SK-N-SH (cell line): ENCODE measurements at regions not wholly inside any gene's neighbourhood (a gene's known extent, or its start where the extent isn't known, plus 50 kb on each side); places are given as distances from the start of the nearest gene placed in this dataset.
"Not testable (repeated sequence)": the region's sequence is repeated elsewhere in the genome, so short reads cannot be mapped to it uniquely, and the experiment has no call there.

Experiments
- CTCF ChIA-PET: fragments of 300-600, 350-600 bp; formaldehyde crosslinking; extraction: SDS; loops from one replicate; lab custom pipeline; 2021; lab: Yijun Ruan, JAX
- POLR2A ChIA-PET: fragments of 350-600 bp; sonication (Branson Sonifier 250); formaldehyde crosslinking; extraction: SDS; loops from one replicate; lab custom pipeline; 2020; ENCODE audit warnings: antibody characterized with exemption, inconsistent platforms; lab: Yijun Ruan, JAX
- DNase-seq: peaks from one replicate; pipeline ENCODE4 v3.0.0; 2012
- H2AFZ ChIP-seq: fragments of 200-600 bp; sonication (generic); 2 replicates; pipeline ENCODE4 v1.8.1; 2016; ENCODE audit warnings: antibody characterized with exemption, mild to moderate bottlenecking, low read depth
- H3F3A ChIP-seq: fragments of 200-600 bp; sonication (generic); replicated peaks from 2 replicates; pipeline ENCODE3; 2016; ENCODE audit warnings: antibody characterized with exemption, mild to moderate bottlenecking; ENCODE audit not compliant: insufficient read depth
- H3K27ac ChIP-seq, 2 experiments: fragments of 200-500 bp in 1 of 2; fragments of 200-600 bp in 1 of 2; sonication (Bioruptor generic) in 1 of 2; sonication (generic), shearing (Covaris generic) in 1 of 2; 2 replicates each; pipeline versions ENCODE4 v1.5.1 to v1.6.1; 2014 to 2016; ENCODE audit warnings: low read depth in 2 of 2, inconsistent platforms in 1 of 2, low read length in 1 of 2, mild to moderate bottlenecking in 1 of 2, mixed read lengths in 1 of 2
- H3K27me3 ChIP-seq: fragments of 200-600 bp; sonication (generic), shearing (Covaris generic); 2 replicates; pipeline ENCODE4 v1.6.1; 2016; ENCODE audit warnings: mixed run types; ENCODE audit not compliant: insufficient read depth
- H3K36me3 ChIP-seq, 2 experiments: fragments of 200-500 bp in 1 of 2; fragments of 200-600 bp in 1 of 2; sonication (Bioruptor generic) in 1 of 2; sonication (generic) in 1 of 2; replicated peaks in 1 of 2; 2 replicates each; pipeline versions ENCODE3 to v1.5.1; 2014 to 2016; ENCODE audit warnings: low read length in 1 of 2, mild to moderate bottlenecking in 1 of 2; ENCODE audit not compliant: insufficient read depth in 2 of 2, control insufficient read depth in 1 of 2
- H3K4me1 ChIP-seq, 2 experiments: fragments of 200-500 bp in 1 of 2; fragments of 200-600 bp in 1 of 2; sonication (Bioruptor generic) in 1 of 2; sonication (generic), shearing (Covaris generic) in 1 of 2; 2 replicates each; pipeline versions ENCODE4 v1.5.1 to v1.6.1; 2014 to 2016; ENCODE audit warnings: low read depth in 1 of 2, low read length in 1 of 2, mixed run types in 1 of 2; ENCODE audit not compliant: insufficient read depth in 2 of 2, control insufficient read depth in 1 of 2
- H3K4me2 ChIP-seq: fragments of 200-600 bp; sonication (generic), shearing (Covaris generic); 2 replicates; pipeline ENCODE4 v1.6.1; 2017; ENCODE audit warnings: mixed run types
- H3K4me3 ChIP-seq, 2 experiments: fragments of 200-500 bp in 1 of 2; fragments of 200-600 bp in 1 of 2; sonication (Bioruptor generic) in 1 of 2; sonication (generic), shearing (Covaris generic) in 1 of 2; 2 replicates each; pipeline versions ENCODE4 v1.5.1 to v1.8.1; 2014 to 2016; ENCODE audit warnings: low read depth in 2 of 2, inconsistent platforms in 1 of 2, low read length in 1 of 2, mild to moderate bottlenecking in 1 of 2, mixed read lengths in 1 of 2, moderate library complexity in 1 of 2
- H3K79me2 ChIP-seq: fragments of 200-600 bp; sonication (generic); 2 replicates; pipeline ENCODE4 v1.8.1; 2017; ENCODE audit warnings: mild to moderate bottlenecking; ENCODE audit not compliant: insufficient read depth
- H3K9ac ChIP-seq: fragments of 200-600 bp; sonication (generic); 2 replicates; pipeline ENCODE4 v1.6.1; 2017; ENCODE audit warnings: mixed run types
- H3K9me2 ChIP-seq: fragments of 200-600 bp; sonication (generic); 2 replicates; pipeline ENCODE4 v1.6.1; 2017; ENCODE audit warnings: mixed run types
- H3K9me3 ChIP-seq: fragments of 200-600 bp; sonication (generic); 2 replicates; pipeline ENCODE4 v1.6.1; 2017; ENCODE audit warnings: mixed run types, mild to moderate bottlenecking, moderate library complexity
- H4K20me1 ChIP-seq: fragments of 200-600 bp; sonication (generic); 2 replicates; pipeline ENCODE4 v1.6.1; 2017; ENCODE audit warnings: mild to moderate bottlenecking, mixed run types; ENCODE audit not compliant: insufficient read depth
- CTCF ChIP-seq: fragments of 200-600 bp; sonication (generic); IDR thresholded peaks from 2 replicates; pipeline ENCODE4 v1.6.1; 2017; ENCODE audit warnings: antibody characterized with exemption, mild to moderate bottlenecking, moderate library complexity
- FOSL2 ChIP-seq: IDR thresholded peaks from 2 replicates; pipeline ENCODE4 v1.4.0; 2012; ENCODE audit warnings: low read depth, mild to moderate bottlenecking, moderate library complexity, borderline replicate concordance
- GATA2 ChIP-seq: sonication (generic); formaldehyde crosslinking; IDR thresholded peaks from 2 replicates; pipeline ENCODE4 v1.5.0; 2020; ENCODE audit warnings: mild to moderate bottlenecking, missing genetic modification reagents
- MAX ChIP-seq: IDR thresholded peaks from 2 replicates; pipeline ENCODE4 v1.4.0; 2012; ENCODE audit warnings: low read depth
- MXI1 ChIP-seq: IDR thresholded peaks from 2 replicates; pipeline ENCODE4 v1.6.1; 2012; ENCODE audit warnings: mild to moderate bottlenecking, low read depth, low read length, improper control_type of control experiment
- NFIC ChIP-seq: IDR thresholded peaks from 2 replicates; pipeline ENCODE4 v1.4.0; 2012; ENCODE audit warnings: borderline replicate concordance
- RCOR1 ChIP-seq: fragments of 150-350 bp; IDR thresholded peaks from 2 replicates; pipeline ENCODE4 v1.6.1; 2017; ENCODE audit warnings: antibody characterized with exemption, low read length
- SMC3 ChIP-seq: IDR thresholded peaks from 2 replicates; pipeline ENCODE4 v1.6.1; 2012; ENCODE audit warnings: low read depth, low read length, improper control_type of control experiment
- WGBS: methylation state at CpG from one replicate; pipeline ENCODE4 v1.1.6; 2017; ENCODE audit warnings: low lambda C conversion rate; 5-methylcytosine and 5-hydroxymethylcytosine counted together

- TF ChIP-seq FOSL2: no peak
- peak; percentile 88 for TF ChIP-seq CTCF
- TF ChIP-seq RCOR1: peak; percentile 48; the same call in 1 of the 2 replicates
- no peak for TF ChIP-seq MXI1
- TF ChIP-seq MAX: 0 out of 2 replicates have a peak, but pooled peaks have one; percentile 18
- TF ChIP-seq SMC3: peak; percentile 84
These were observed 73.6 kb upstream of the PAM start (continued) for GRCh38 chr5:102681403-102681983.

- H3K79me2 ChIP-seq: no peaks in the 10 kb centered on the region
- no peaks in the 10 kb centered on the region for H3K36me3 ChIP-seq
- peaks cover 2 to 14% of the 10 kb centered on the region in 2 experiments; a peak in 3 of 4 replicates for H3K4me1 ChIP-seq
- no peaks in the 10 kb centered on the region for H3K9me2 ChIP-seq
- no peaks in the 10 kb centered on the region for H4K20me1 ChIP-seq
- DNase-seq: no peak
- H3K9ac ChIP-seq: no peak overlapping the region
- WGBS: 83% methylated on average over 2 of the region's 2 CpGs
- CTCF ChIA-PET: interaction anchor here (0.8 to 3.1 kb wide), 44 partner anchors 9 to 457 kb away, joined by 3 to 36 read pairs (median 6); partner anchors contain the start of gene PAM
- H3K9me3 ChIP-seq: no peaks in the 10 kb centered on the region
- peaks cover 11% of the 10 kb centered on the region for H3F3A ChIP-seq
- 0 out of 2 replicates have a peak overlapping the region, but pooled peaks have one; percentile 0 for H2AFZ ChIP-seq
- no peak overlapping the region for H3K4me2 ChIP-seq
- H3K4me3 ChIP-seq: no peak overlapping the region
- TF ChIP-seq GATA2: no peak
- 0 out of 2 replicates have a peak, but pooled peaks have one; percentile 10 for TF ChIP-seq FOSL2
- TF ChIP-seq NFIC: no peak
- POLR2A ChIA-PET: no interaction called here
- peak overlapping the region in 1 of 2 experiments; percentile 34; a peak in 2 of 4 replicates for H3K27ac ChIP-seq
- H3K27me3 ChIP-seq: no peaks in the 10 kb centered on the region
These were observed 72.9 kb upstream of the PAM start for GRCh38 chr5:102682101-102682647.

GRCh38 chr5:102688076-102688475 lies 67.0 kb upstream of the PAM start:
- H3K9me2 ChIP-seq, H3K27me3 ChIP-seq, H3K36me3 ChIP-seq, H3F3A ChIP-seq, H3K9me3 ChIP-seq, H3K4me3 ChIP-seq, H3K27ac ChIP-seq, DNase-seq, POLR2A ChIA-PET, CTCF ChIA-PET, H3K9ac ChIP-seq, H3K4me2 ChIP-seq, H4K20me1 ChIP-seq, H2AFZ ChIP-seq, H3K4me1 ChIP-seq, H3K79me2 ChIP-seq: not testable (repeated sequence)
- WGBS: 82% methylated on average over 7 of the region's 7 CpGs

GRCh38 chr5:102688581-102689342 lies 66.3 kb upstream of the PAM start:
- H3K27me3 ChIP-seq, H3K4me1 ChIP-seq, H3K36me3 ChIP-seq, H2AFZ ChIP-seq, H4K20me1 ChIP-seq, H3K27ac ChIP-seq, H3F3A ChIP-seq, H3K9me2 ChIP-seq, H3K4me2 ChIP-seq, POLR2A ChIA-PET, H3K9me3 ChIP-seq, H3K4me3 ChIP-seq, H3K79me2 ChIP-seq, H3K9ac ChIP-seq, CTCF ChIA-PET, DNase-seq: not testable (repeated sequence)
- WGBS: 83% methylated on average over 10 of the region's 14 CpGs
